ENCODE measurements at regions not wholly inside any gene's neighbourhood (a gene's known extent, or its start where the extent isn't known, plus 50 kb on each side); places are given as distances from the start of the nearest gene placed in this dataset.

GRCh38 chrX:95693365-95693764 is 991.3 kb upstream of the DIAPH2 start:
- no peak overlapping the region for H3K4me3 ChIP-seq (ENCODE audit: low read depth, low read length)
- DNase-seq (ENCODE audit: low read depth): no peak
- no peak for TF ChIP-seq CTCF (IDR thresholded peaks at IDR 0.05; ENCODE audit: low read depth, low read length, missing control alignments)

- no peak for TF ChIP-seq CTCF (IDR thresholded peaks at IDR 0.05; ENCODE audit: low read depth, low read length, missing control alignments)
- no peak for DNase-seq (ENCODE audit: low read depth)
- H3K4me3 ChIP-seq (ENCODE audit: low read depth, low read length): no peak overlapping the region
Observed at GRCh38 chrX:95703696-95704095, 980.9 kb upstream of the DIAPH2 start.

- no peak for DNase-seq (ENCODE audit: low read depth)
- no peak for TF ChIP-seq CTCF (IDR thresholded peaks at IDR 0.05; ENCODE audit: low read depth, low read length, missing control alignments)
- H3K4me3 ChIP-seq (ENCODE audit: low read depth, low read length): no peak overlapping the region
Observed at GRCh38 chrX:95716841-95717240, 967.8 kb upstream of the DIAPH2 start.

- H3K4me3 ChIP-seq (ENCODE audit: low read depth, low read length): no peak overlapping the region
- no peak for DNase-seq (ENCODE audit: low read depth)
- TF ChIP-seq CTCF (IDR thresholded peaks at IDR 0.05; ENCODE audit: low read depth, low read length, missing control alignments): no peak
Observed at GRCh38 chrX:95718746-95719145, 965.9 kb upstream of the DIAPH2 start.

DNA sequence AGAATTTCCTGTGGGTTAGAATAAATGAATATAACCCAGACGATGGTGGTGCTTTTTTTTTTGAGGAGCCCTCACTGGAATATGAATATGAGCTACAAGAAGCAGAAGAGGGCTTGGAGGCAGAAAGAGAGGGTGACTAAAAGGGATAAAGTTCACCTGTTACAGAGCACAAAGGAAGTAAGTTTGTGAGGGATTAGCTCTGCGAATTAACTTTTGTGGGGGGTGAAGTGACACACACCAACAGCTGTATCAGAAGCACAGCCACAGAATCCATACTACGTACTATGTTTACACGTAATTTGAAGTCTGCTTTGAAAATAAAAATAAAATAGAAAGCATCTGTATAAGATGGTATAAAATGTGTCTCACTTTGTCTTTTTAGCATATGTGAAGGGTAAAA is 963.6 kb upstream of the DIAPH2 start:
- no peak for DNase-seq (ENCODE audit: low read depth)
- no peak for TF ChIP-seq CTCF (IDR thresholded peaks at IDR 0.05; ENCODE audit: low read depth, low read length, missing control alignments)
- H3K4me3 ChIP-seq (ENCODE audit: low read depth, low read length): no peak overlapping the region

GRCh38 chrX:95728446-95728845 is 956.2 kb upstream of the DIAPH2 start:
- no peak for DNase-seq (ENCODE audit: low read depth)
- TF ChIP-seq CTCF (IDR thresholded peaks at IDR 0.05; ENCODE audit: low read depth, low read length, missing control alignments): no peak
- H3K4me3 ChIP-seq (ENCODE audit: low read depth, low read length): no peak overlapping the region

DNA sequence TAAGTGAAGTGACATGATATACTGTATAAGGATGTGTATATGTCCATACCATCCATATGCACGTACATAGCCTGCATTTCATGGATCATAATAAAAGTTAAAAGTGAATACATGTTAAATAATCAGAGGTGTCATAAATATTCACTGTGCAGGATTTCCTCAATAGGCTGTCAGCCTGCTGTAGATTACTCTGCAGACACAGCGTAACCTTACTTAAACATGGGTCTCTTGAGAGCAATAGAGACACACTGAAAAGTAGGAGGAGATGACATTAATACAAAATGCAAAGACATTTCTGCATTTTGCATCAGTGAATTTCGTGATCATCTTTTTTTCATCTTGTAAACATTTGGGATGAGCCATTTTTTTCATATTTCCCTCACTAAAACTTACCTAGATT is 955.2 kb upstream of the DIAPH2 start:
- no peak overlapping the region for H3K4me3 ChIP-seq (ENCODE audit: low read depth, low read length)
- DNase-seq (ENCODE audit: low read depth): no peak
- no peak for TF ChIP-seq CTCF (IDR thresholded peaks at IDR 0.05; ENCODE audit: low read depth, low read length, missing control alignments)

Data from GM12864 (cell line).